Kidney (tissue), 13 donors: ENCODE measurements at regions not wholly inside any gene's neighbourhood (a gene's known extent, or its start where the extent isn't known, plus 50 kb on each side); places are given as distances from the start of the nearest gene placed in this dataset.

Source experiments
- DNase-seq, 5 donors: peaks; one replicate each; pipeline ENCODE4 v3.0.0-alpha.2; 2013 to 2020
- FAIRE-seq: peaks from 2 replicates; lab custom pipeline; 2012; peaks lifted over from hg19 to GRCh38; lab: Jason Lieb, UNC
- H3K27ac ChIP-seq, 2 donors: one replicate each; pipeline ENCODE4 v1.7.0; 2013; ENCODE audit warnings: low read depth in 2 of 2, low read length in 2 of 2, inconsistent platforms in 1 of 2
- H3K27me3 ChIP-seq: one replicate; pipeline ENCODE4 v1.7.1; 2013; ENCODE audit warnings: low read length, inconsistent platforms; ENCODE audit not compliant: control insufficient read depth, insufficient read depth
- H3K36me3 ChIP-seq, 3 donors: one replicate each; pipeline versions ENCODE4 v1.7.0 to v1.7.1; 2013; ENCODE audit warnings: low read length in 3 of 3, control low read depth in 1 of 3, inconsistent platforms in 1 of 3; ENCODE audit not compliant: insufficient read depth in 3 of 3, control insufficient read depth in 2 of 3
- H3K4me1 ChIP-seq, 3 donors: one replicate each; pipeline versions ENCODE4 v1.7.0 to v1.7.1; 2013; ENCODE audit warnings: low read length in 3 of 3, inconsistent platforms in 1 of 3, low read depth in 1 of 3; ENCODE audit not compliant: control insufficient read depth in 2 of 3, insufficient read depth in 2 of 3
- H3K4me3 ChIP-seq, 3 donors: one replicate each; pipeline versions ENCODE4 v1.7.0 to v1.8.1; 2013; ENCODE audit warnings: low read length in 3 of 3, control low read depth in 1 of 3, inconsistent platforms in 1 of 3
- H3K9ac ChIP-seq, 3 donors: one replicate each; pipeline versions ENCODE4 v1.7.0 to v1.7.1; 2013; ENCODE audit warnings: low read length in 3 of 3, control low read depth in 1 of 3, inconsistent platforms in 1 of 3
- H3K9me3 ChIP-seq, 3 donors: one replicate each; pipeline versions ENCODE4 v1.7.0 to v1.7.1; 2013; ENCODE audit warnings: low read length in 3 of 3, control low read depth in 1 of 3, inconsistent platforms in 1 of 3; ENCODE audit not compliant: control insufficient read depth in 2 of 3, insufficient read depth in 1 of 3
- intact Hi-C: fragments of 100-400 bp; cut with DNase I; formaldehyde crosslinking; loops from one replicate; pipeline ENCODE4 v1.11.1; 2022
- TF ChIP-seq, protein P1 (sequence below): IDR thresholded peaks from 3 replicates; pipeline ENCODE4 v1.5.1; 2012; ENCODE audit warnings: mild to moderate bottlenecking, moderate library complexity, borderline replicate concordance; ENCODE audit not compliant: insufficient read depth; ENCODE audit errors: extremely low read depth
- donor health status: control.
- donor health status: control.
- donor health status: control.
- donor health status: control.
- donor health status: control.
- donor health status: DM: yes; HTN: yes; CAD: no.
- donor health status: Normal renal cell carcinoma (clear cell type).

DNA sequence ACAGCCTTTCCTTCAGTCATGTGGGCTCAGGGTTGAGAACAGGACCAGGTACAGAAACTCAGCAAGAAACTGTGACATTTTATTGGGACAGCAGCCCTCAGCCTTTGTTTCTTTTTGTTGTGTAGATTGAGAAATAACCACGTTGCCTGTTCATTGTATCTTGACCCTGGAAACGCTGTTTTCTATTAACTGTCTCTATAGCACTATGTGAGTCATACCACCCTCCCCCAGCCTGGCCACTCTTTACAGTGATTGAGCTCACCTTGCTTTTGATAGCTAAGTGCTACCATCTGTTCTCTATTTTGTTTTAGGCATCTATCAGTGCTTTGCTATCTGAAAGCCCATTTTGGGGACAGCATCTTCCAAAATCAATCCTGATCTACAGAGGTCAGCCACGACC, 127.9 kb downstream of the CD47 start:
- no peaks in the 10 kb centered on the region for H3K27me3 ChIP-seq
- H3K9ac ChIP-seq = no peak overlapping the region
- H3K4me1 ChIP-seq = no peaks in the 10 kb centered on the region
- H3K27ac ChIP-seq = no peak overlapping the region
- intact Hi-C loops = no loop called here
- H3K36me3 ChIP-seq = no peaks in the 10 kb centered on the region
- FAIRE-seq = no peak
- DNase-seq = no peak
- TF ChIP-seq, protein P1, sequence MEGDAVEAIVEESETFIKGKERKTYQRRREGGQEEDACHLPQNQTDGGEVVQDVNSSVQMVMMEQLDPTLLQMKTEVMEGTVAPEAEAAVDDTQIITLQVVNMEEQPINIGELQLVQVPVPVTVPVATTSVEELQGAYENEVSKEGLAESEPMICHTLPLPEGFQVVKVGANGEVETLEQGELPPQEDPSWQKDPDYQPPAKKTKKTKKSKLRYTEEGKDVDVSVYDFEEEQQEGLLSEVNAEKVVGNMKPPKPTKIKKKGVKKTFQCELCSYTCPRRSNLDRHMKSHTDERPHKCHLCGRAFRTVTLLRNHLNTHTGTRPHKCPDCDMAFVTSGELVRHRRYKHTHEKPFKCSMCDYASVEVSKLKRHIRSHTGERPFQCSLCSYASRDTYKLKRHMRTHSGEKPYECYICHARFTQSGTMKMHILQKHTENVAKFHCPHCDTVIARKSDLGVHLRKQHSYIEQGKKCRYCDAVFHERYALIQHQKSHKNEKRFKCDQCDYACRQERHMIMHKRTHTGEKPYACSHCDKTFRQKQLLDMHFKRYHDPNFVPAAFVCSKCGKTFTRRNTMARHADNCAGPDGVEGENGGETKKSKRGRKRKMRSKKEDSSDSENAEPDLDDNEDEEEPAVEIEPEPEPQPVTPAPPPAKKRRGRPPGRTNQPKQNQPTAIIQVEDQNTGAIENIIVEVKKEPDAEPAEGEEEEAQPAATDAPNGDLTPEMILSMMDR = no peak
- no peak overlapping the region for H3K4me3 ChIP-seq
- no peaks in the 10 kb centered on the region for H3K9me3 ChIP-seq

DNA sequence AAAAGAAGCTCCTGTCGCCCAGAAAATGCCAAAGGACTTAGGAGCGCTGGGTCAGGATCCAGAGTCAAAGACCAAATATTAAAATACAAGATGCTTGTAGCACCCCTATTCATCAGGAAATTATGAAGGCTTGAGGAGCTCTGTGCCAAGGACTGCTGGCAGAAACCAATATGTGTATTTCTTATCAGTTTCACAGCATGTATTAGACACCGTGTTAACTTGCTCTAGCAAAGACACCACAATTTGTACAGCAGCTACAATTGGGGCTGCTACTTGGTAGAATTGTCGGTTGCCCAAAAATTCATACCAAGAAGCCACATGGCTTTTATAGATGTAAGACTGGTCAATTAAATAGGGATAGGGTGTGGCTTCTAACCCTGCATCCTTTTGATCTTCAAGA, 128.8 kb downstream of the CD47 start:
- no peaks in the 10 kb centered on the region for H3K36me3 ChIP-seq
- H3K9ac ChIP-seq = no peak overlapping the region
- intact Hi-C loops = no loop called here
- DNase-seq (no peak), FAIRE-seq (no peak)
- TF ChIP-seq, protein P1 = no peak
- no peaks in the 10 kb centered on the region for H3K9me3 ChIP-seq
- H3K4me3 ChIP-seq = no peak overlapping the region
- H3K27ac ChIP-seq = no peak overlapping the region
- no peaks in the 10 kb centered on the region for H3K27me3 ChIP-seq
- no peaks in the 10 kb centered on the region for H3K4me1 ChIP-seq

DNA sequence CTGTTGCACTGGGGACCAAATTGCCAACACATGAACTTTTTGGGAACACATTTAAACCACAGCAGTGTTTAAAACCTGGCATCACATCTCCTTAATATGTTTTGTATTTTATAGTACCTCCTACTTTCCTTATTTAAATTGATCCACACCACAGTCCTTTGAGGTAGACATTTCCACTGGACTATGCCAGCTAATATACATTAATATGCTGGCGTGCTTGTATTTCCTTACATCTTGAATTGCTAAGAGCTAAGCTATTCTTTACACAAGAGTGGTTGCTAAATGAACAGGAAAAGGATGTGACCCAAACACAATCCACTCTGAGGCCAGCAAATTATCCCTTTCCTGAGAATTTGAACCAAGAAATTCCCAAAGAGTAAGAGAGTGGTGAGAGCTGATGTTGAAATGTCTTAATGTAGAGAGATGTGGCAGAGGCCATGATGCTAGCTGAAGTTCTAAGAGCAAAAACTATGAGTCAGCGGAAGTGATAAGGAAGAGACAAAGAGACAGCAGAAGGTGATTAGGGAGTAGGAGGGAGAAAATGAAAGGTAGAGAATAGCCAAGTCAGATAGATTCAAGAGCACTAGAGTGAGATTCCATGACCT, 131.2 kb downstream of the CD47 start:
- FAIRE-seq (no peak), DNase-seq (no peak)
- Histone ChIP-seq H3K27me3 (no peaks in the 10 kb centered on the region), H3K27ac (no peak overlapping the region), H3K4me1 (no peaks in the 10 kb centered on the region), H3K9me3 (no peaks in the 10 kb centered on the region), H3K4me3 (no peak overlapping the region), H3K36me3 (no peaks in the 10 kb centered on the region), H3K9ac (no peak overlapping the region)
- TF ChIP-seq, protein P1 = no peak
- intact Hi-C loops = no loop called here

DNA sequence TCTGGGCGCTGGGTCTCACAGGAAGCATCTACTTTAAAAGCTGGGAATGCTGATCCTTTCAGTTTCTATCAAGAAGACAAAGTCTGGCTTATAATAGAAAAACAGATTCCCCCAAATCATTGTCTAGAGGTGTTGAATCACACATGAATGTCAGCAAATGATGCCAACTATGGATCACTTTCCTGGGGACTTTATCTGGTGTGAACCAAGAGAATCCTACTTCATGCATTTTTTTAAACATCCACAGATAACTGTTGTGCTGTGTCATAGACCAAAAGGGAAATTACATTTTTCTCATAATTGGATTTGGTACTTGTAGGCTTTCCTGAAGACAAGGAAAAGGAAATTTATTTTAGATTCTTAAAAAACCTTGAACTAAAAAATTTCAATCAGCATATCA, 132.7 kb downstream of the CD47 start:
- FAIRE-seq (no peak), DNase-seq (no peak)
- intact Hi-C loops = no loop called here
- no peak overlapping the region for H3K9ac ChIP-seq
- H3K36me3 ChIP-seq = no peaks in the 10 kb centered on the region
- TF ChIP-seq, protein P1 = no peak
- H3K27me3 ChIP-seq = no peaks in the 10 kb centered on the region
- no peak overlapping the region for H3K4me3 ChIP-seq
- H3K9me3 ChIP-seq = no peaks in the 10 kb centered on the region
- no peak overlapping the region for H3K27ac ChIP-seq
- no peaks in the 10 kb centered on the region for H3K4me1 ChIP-seq
